ENCODE measurements at regions not wholly inside any gene's neighbourhood (a gene's known extent, or its start where the extent isn't known, plus 50 kb on each side); places are given as distances from the start of the nearest gene placed in this dataset.

GRCh38 chr13:81224209-81224833, 883.4 kb upstream of the SPRY2 start:
- ATAC-seq (peak; percentile 96), DNase-seq (peak in 1 of 3 donors; percentile 48)
- TF ChIP-seq CTCF (IDR thresholded peaks at IDR 0.05): no peak
- no peak overlapping the region for H3K4me3 ChIP-seq
- peaks cover 6% of the 10 kb centered on the region for H3K4me1 ChIP-seq (ENCODE audit: low read depth)
- no peaks in the 10 kb centered on the region for H3K36me3 ChIP-seq (ENCODE audit: low read depth)
- intact Hi-C loops (cut with DNase I, micrococcal nuclease): no loop called here
- no peaks in the 10 kb centered on the region for H3K9me3 ChIP-seq

- Histone ChIP-seq H3K9me3 (no peaks in the 10 kb centered on the region), H3K4me3 (no peak overlapping the region), H3K4me1 (ENCODE audit: low read depth) (peaks cover 6% of the 10 kb centered on the region), H3K36me3 (ENCODE audit: low read depth) (no peaks in the 10 kb centered on the region)
- DNase-seq (peak in 2 of 3 donors; percentile 22 to 49), ATAC-seq (peak; percentile 83)
- intact Hi-C loops (cut with DNase I, micrococcal nuclease): no loop called here
- TF ChIP-seq CTCF (IDR thresholded peaks at IDR 0.05): no peak
Observed at GRCh38 chr13:81223778-81224177, 882.9 kb upstream of the SPRY2 start.

- intact Hi-C loops (cut with DNase I, micrococcal nuclease): no loop called here
- no peak for TF ChIP-seq CTCF (IDR thresholded peaks at IDR 0.05)
- no peaks in the 10 kb centered on the region for H3K9me3 ChIP-seq
- DNase-seq (no peak), ATAC-seq (no peak)
- H3K36me3 ChIP-seq (ENCODE audit: low read depth): no peaks in the 10 kb centered on the region
- no peak overlapping the region for H3K4me3 ChIP-seq
- no peaks in the 10 kb centered on the region for H3K4me1 ChIP-seq (ENCODE audit: low read depth)
Observed at GRCh38 chr13:81211713-81212112, 870.8 kb upstream of the SPRY2 start.

GRCh38 chr13:81207636-81208035, 866.7 kb upstream of the SPRY2 start:
- H3K4me1 ChIP-seq (ENCODE audit: low read depth): no peaks in the 10 kb centered on the region
- ATAC-seq (no peak), DNase-seq (no peak)
- TF ChIP-seq CTCF (IDR thresholded peaks at IDR 0.05): no peak
- H3K4me3 ChIP-seq: no peak overlapping the region
- intact Hi-C loops (cut with DNase I, micrococcal nuclease): no loop called here
- no peaks in the 10 kb centered on the region for H3K36me3 ChIP-seq (ENCODE audit: low read depth)
- H3K9me3 ChIP-seq: no peaks in the 10 kb centered on the region

GRCh38 chr13:81207231-81207630, 866.3 kb upstream of the SPRY2 start:
- Histone ChIP-seq H3K4me1 (ENCODE audit: low read depth) (no peaks in the 10 kb centered on the region), H3K9me3 (no peaks in the 10 kb centered on the region), H3K4me3 (no peak overlapping the region), H3K36me3 (ENCODE audit: low read depth) (no peaks in the 10 kb centered on the region)
- DNase-seq (no peak), ATAC-seq (no peak)
- TF ChIP-seq CTCF (IDR thresholded peaks at IDR 0.05): no peak
- intact Hi-C loops (cut with DNase I, micrococcal nuclease): no loop called here

- Histone ChIP-seq H3K4me1 (ENCODE audit: low read depth) (no peaks in the 10 kb centered on the region), H3K9me3 (no peaks in the 10 kb centered on the region), H3K4me3 (no peak overlapping the region), H3K36me3 (ENCODE audit: low read depth) (no peaks in the 10 kb centered on the region)
- no peak for TF ChIP-seq CTCF (IDR thresholded peaks at IDR 0.05)
- ATAC-seq (no peak), DNase-seq (no peak)
- intact Hi-C loops (cut with DNase I, micrococcal nuclease): no loop called here
Observed at GRCh38 chr13:81203783-81204182, 862.9 kb upstream of the SPRY2 start.

Measured in mucosa of descending colon (tissue), 3 donors.